Cardiac fibroblast (primary cell): ENCODE measurements at regions not wholly inside any gene's neighbourhood (a gene's known extent, or its start where the extent isn't known, plus 50 kb on each side); places are given as distances from the start of the nearest gene placed in this dataset.
A peak's percentile ranks its signal among the peaks of the same experiment; 100 is the strongest.
"Not testable (repeated sequence)": the region's sequence is repeated elsewhere in the genome, so short reads cannot be mapped to it uniquely, and the experiment has no call there.

Experiments used
- DNase-seq, 2 donors: peaks; one replicate each; pipeline versions ENCODE4 v3.0.0 to v3.0.0-alpha.2; 2010; ENCODE audit warnings: low read depth in 2 of 2
- H3K4me3 ChIP-seq, 2 donors: replicated peaks in 1 of 2; 1 replicate in 1 of 2; 2 replicates in 1 of 2; pipeline ENCODE4 v1.5.1; 2011; ENCODE audit warnings: low read depth in 2 of 2, low read length in 2 of 2, mild to moderate bottlenecking in 2 of 2, moderate library complexity in 1 of 2

DNA sequence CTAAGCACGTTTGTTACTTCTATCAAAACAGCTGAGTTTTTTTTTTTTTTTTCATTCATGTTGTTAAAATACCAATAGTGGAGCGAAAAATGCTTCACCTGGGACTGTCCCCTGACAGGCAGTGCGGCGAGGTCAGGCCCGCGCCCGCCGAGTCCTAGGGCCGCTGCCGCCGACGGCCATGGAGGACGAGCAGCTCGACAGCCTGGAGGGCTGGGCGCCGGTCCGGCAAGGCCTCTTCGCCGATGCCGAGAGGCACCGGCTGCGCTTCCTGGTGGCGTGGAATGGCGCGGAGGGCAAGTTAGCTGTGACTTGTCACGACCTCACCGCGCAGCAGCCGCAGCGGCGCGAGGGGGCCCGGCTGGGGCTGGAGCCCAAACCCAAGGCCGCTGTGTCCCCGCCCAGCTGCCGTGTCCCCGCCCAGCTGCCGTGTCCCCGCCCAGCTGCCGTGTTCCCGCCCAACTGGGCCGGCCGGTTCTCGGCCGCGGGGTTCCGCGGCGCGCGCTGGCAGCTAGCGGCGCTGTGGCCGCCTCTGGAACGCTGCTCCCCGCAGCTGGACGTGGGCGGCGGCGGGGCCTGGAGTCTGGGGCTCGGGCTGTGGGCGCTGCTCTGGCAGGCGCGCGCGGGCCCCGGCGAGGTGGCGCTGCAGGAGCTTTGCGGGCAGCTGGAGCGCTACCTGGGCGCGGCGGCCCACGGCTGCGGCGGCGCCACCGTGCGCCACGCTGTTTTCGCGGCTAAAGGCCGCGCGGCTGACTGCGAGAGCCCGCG is 56.7 kb upstream of the GOLGA8R start:
- peak overlapping the region in 1 of 2 donors; percentile 40 for H3K4me3 ChIP-seq

DNA sequence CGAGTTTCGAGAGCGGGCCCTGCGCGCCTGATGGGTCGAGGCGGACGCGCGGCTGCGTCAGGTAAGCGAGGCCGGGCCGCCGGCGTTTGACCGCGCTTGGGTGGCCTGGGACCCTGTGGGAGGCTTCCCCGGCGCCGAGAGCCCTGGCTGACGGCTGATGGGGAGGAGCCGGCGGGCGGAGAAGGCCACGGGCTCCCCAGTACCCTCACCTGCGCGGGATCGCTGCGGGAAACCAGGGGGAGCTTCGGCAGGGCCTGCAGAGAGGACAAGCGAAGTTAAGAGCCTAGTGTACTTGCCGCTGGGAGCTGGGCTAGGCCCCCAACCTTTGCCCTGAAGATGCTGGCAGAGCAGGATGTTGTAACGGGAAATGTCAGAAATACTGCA is 57.3 kb upstream of the GOLGA8R start:
- not testable (repeated sequence) for DNase-seq, H3K4me3 ChIP-seq

More for the DNA sequence above, 56.7 kb upstream of the GOLGA8R start:
- DNase-seq, result not testable (repeated sequence)

DNA sequence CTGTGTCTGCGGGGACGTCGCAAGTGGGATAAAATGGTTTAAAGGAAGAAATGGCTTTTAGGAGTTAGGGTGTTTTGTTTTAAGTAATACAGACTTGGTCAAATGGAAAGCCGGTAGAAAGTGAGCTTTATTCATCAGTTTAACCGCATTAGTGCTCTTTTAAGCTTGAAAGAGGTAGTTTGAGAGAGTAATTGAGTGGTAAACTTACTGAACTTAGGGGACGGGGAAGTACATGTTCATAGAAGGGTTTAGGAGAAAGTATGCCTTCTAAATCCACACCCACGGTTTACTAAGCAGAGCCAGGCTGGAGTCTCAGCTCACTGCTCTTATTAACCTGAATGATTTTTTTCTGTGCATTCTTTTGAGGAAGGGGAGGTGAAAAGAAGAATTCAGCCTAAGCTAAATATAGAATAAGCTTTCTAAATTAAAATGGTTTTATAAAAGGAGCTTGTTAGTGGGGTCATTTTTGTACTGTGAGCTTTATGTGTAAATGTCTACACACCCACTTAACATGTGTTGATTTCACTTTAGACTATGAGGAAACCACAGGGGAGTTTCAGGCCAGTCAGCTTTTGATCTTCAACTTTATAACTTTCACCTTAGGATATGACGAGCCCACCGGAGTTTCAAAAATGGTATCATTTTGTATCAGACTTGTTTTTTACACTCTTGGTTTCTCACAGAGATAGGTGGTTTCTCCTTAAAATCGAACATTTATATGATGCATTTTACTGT is 57.9 kb upstream of the GOLGA8R start:
- not testable (repeated sequence) for DNase-seq, H3K4me3 ChIP-seq

DNA sequence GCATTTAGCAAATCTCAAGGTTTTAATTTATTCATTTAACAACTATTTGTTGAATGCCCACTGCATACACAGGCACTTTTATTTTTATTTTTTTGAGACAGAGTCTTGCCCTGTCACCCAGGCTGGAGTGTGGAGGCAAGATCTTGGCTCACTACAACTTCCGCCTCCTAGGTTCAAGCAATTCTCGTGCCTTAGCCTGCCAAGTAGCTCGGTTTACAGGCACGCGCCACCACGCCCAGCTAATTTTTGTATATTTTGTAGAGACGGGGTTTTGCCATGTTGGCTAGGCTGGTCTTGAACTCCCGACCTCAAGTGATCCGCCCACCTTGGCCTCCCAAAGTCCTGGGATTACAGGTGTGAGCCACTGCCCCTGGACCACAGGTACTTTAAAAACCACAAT is 67.0 kb upstream of the GOLGA8Q start:
- DNase-seq, result peak; percentile 33 to 45
- peak overlapping the region in 1 of 2 donors; percentile 21 for H3K4me3 ChIP-seq

DNA sequence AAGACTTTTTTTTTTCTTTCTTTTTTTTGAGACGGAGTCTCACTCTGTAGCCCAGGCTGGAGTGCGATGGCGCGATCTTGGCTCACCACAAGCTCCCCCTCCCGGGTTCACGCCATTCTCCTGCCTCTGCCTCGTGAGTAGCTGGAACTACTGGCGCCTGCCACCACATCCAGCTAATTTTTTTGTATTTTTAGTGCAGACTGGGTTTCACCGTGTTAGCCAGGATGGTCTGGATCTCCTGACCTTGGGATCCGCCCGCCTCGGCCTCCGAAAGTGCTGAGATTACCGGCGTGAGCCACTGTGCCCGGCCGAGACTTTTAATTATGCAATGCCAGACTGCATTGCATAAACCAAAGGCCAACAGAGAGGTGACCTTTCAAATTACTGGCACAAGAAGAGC is 62.6 kb upstream of the GOLGA8Q start:
- H3K4me3 ChIP-seq, DNase-seq: not testable (repeated sequence)

DNA sequence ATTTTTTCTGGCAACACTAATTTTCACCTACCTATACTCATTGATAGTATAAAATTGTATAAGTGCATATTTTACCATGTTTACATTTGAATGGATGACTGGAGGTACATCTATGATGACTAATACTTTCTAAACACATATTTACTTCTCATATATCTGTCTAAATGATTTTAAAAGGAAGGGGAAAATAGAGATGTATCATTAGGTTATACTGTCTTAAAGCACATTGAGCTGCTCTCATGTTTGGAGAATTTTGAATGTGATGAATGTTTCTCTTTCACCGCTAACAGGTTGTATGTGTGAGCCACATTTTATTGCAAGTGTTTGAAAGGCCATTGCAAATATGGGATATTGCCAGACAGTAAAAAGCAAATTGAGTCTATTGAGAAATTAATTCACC is 61.5 kb upstream of the GOLGA8Q start:
- H3K4me3 ChIP-seq, DNase-seq: not testable (repeated sequence)

DNA sequence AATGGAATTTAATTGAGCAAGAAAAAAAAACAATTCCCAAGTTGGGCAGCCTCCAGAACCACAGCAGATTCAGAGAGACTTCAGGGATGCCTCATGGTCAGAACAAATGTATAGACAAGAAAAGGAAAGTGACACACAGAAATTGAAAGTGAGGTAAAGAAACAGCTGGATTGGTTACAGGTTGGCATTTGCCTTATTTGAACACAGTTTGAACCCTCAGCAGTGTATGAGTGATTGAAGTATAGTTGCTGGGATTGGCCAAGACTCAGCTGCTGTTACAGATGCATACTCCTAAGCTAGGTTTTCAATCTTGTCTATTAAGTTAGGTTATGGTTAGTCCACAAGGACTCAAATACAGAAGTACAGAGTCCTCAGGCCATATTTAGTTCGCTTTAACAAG is 57.9 kb upstream of the GOLGA8Q start:
- not testable (repeated sequence) for DNase-seq

DNA sequence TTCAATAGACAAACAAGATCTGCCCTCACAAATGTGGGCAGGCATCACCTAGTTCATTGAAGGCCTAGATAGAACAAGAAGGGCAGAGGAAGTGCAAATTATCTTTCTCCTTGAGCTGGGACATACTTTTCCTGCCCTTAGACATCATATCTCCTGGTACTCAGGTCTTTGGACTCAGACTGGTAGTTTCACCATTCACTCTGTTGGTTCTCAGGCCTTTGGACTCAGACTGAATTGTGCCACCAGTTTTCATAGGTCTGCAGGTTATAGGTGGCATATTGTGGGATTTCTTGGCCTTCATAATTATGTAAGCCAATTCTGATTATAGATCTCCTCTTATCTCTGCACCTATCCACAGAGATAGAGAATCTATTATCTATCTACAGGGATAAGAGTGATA is 54.6 kb upstream of the GOLGA8Q start:
- DNase-seq, result not testable (repeated sequence)

More for the DNA sequence above, 57.9 kb upstream of the GOLGA8Q start:
- H3K4me3 ChIP-seq, result not testable (repeated sequence)

DNA sequence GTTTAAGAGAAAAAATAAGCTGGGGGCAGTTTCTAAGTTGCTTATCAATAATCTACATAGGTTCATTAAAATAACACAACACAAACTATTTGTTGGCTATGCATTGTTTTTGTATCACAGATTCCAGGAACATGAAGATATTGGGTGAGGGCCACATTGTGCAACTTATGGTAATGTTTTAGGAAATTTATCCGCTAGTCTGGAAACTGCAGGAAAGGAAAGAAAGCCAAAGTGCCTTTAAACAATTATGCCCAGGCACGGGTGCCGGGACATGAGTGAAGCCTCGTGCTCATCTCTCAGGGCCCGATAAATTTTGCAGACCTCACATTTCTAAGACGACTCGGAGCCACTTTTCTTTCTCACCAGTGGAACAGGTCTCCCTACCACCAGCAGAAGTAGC is 52.6 kb upstream of the GOLGA8Q start:
- H3K4me3 ChIP-seq, DNase-seq: not testable (repeated sequence)

More for the DNA sequence above, 54.6 kb upstream of the GOLGA8Q start:
- not testable (repeated sequence) for H3K4me3 ChIP-seq

DNA sequence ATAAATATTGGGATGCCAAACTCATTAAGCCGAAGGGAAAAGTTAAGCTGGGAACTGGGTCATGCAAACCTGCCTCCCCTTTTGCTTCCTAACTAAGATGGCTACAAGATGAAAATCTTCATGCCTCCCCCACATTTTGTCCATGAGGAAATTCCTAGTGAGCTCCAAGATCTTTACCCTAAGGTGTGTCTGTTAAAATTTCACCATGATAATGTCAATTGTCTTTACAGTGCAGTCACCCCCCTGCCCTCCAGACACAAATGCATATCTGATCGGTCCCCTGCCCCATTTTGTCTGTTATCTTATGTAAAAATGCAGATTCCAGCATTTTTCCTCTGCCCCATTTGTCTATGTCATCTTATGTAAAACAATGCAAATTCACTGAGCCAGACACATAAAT is 51.3 kb upstream of the GOLGA8Q start:
- DNase-seq, H3K4me3 ChIP-seq: not testable (repeated sequence)
